ENCODE measurements at regions not wholly inside any gene's neighbourhood (a gene's known extent, or its start where the extent isn't known, plus 50 kb on each side); places are given as distances from the start of the nearest gene placed in this dataset.

GRCh38 chr13:104414771-104415170 is 1348.6 kb upstream of the SLC10A2 start:
- Histone ChIP-seq H3K14ac (ENCODE audit: insufficient read length) (no peak overlapping the region), H2BK12ac (ENCODE audit: low read depth, low read length) (no peak overlapping the region), H2BK15ac (ENCODE audit: low read length) (no peak overlapping the region), H3K23ac (ENCODE audit: insufficient read length) (no peak overlapping the region), H4K8ac (ENCODE audit: extremely low read depth, insufficient read depth, low read length) (no peak overlapping the region), H3K4me3 (ENCODE audit: extremely low read depth in 1 of 4, insufficient read depth in 2 of 4, low read depth in 3 of 4, low read length in 4 of 4) (no peak overlapping the region), H3K23me2 (ENCODE audit: low read depth, low read length) (no peaks in the 10 kb centered on the region; the same call in 1 of the 2 replicates), H3K36me3 (ENCODE audit: control insufficient read depth in 2 of 4, insufficient read depth in 4 of 4, low read length in 3 of 4) (no peaks in the 10 kb centered on the region), H2AK5ac (ENCODE audit: low read depth, low read length) (no peak overlapping the region), H3K9ac (replicated peaks in 1 of 4; ENCODE audit: extremely low read depth in 1 of 4, low read depth in 3 of 4, low read length in 3 of 4) (no peak overlapping the region), H3K27me3 (replicated peaks in 1 of 4; ENCODE audit: control insufficient read depth in 3 of 4, extremely low read depth in 1 of 4, insufficient read depth in 3 of 4, low read length in 3 of 4) (no peaks in the 10 kb centered on the region), H4K20me1 (replicated peaks in 1 of 2; ENCODE audit: control insufficient read depth in 1 of 2, insufficient read depth in 2 of 2, low read length in 2 of 2) (no peaks in the 10 kb centered on the region), H3K4ac (replicated peaks; ENCODE audit: insufficient read length, low read depth, low read length) (no peak overlapping the region), H2AFZ (ENCODE audit: low read length) (0 out of 2 replicates have a peak overlapping the region, but pooled peaks have one; percentile 5), H3K18ac (ENCODE audit: extremely low read depth, low read length) (no peak overlapping the region), H3K4me1 (replicated peaks in 1 of 4; ENCODE audit: control insufficient read depth in 3 of 4, insufficient read depth in 4 of 4, low read length in 3 of 4) (no peaks in the 10 kb centered on the region), H2BK5ac (ENCODE audit: low read depth, low read length) (no peak overlapping the region), H3K9me3 (ENCODE audit: insufficient read depth in 2 of 2, low read depth in 1 of 2, low read length in 1 of 2) (no peaks in the 10 kb centered on the region), H3K56ac (replicated peaks; ENCODE audit: insufficient read length, low read depth, low read length) (no peak overlapping the region), H3K27ac (ENCODE audit: low read depth, low read length) (no peak overlapping the region), H2BK120ac (replicated peaks; ENCODE audit: low read depth, low read length) (no peak overlapping the region), H3K79me1 (ENCODE audit: low read depth, low read length) (no peaks in the 10 kb centered on the region), H4K91ac (replicated peaks; ENCODE audit: insufficient read length, low read length) (no peak overlapping the region), H4K5ac (ENCODE audit: insufficient read length, low read depth, low read length) (no peak overlapping the region), H3K4me2 (ENCODE audit: insufficient read depth in 1 of 2, low read depth in 2 of 2, low read length in 2 of 2) (no peak overlapping the region), H2BK20ac (ENCODE audit: low read length) (no peak overlapping the region), H3K79me2 (ENCODE audit: control insufficient read depth in 1 of 2, insufficient read depth in 2 of 2, low read length in 2 of 2) (no peaks in the 10 kb centered on the region)
- DNase-seq (ENCODE audit: low read depth in 1 of 2, low spot score in 2 of 2) = no peak
- CTCF ChIA-PET (ENCODE audit: partially characterized antibody) = no interaction called here
- POLR2A ChIA-PET (ENCODE audit: partially characterized antibody) = no interaction called here
- 92% methylated on average over 4 of the region's 4 CpGs; no CpG with 5 or more reads in 1 of the 2 experiments for WGBS, 2 experiments (ENCODE audit: extremely low coverage in 1 of 2, insufficient coverage in 1 of 2, insufficient read length in 1 of 2, insufficient replicate concordance in 2 of 2, low coverage in 1 of 2, low lambda C conversion rate in 2 of 2, missing lambda C conversion rate in 1 of 2)
- TF ChIP-seq TEAD4 (IDR thresholded peaks at IDR 0.05; ENCODE audit: low read depth, low read length) (no peak), SAP30 (IDR thresholded peaks at IDR 0.05; ENCODE audit: insufficient read depth, insufficient replicate concordance, low read length) (no peak), BRCA1 (IDR thresholded peaks at IDR 0.05; ENCODE audit: low read depth, low read length) (no peak), NRF1 (IDR thresholded peaks at IDR 0.05; ENCODE audit: low read depth, low read length) (no peak), YY1 (IDR thresholded peaks at IDR 0.05; ENCODE audit: low read depth, low read length) (no peak), SIN3A (conservative IDR thresholded peaks at IDR 0.05 in 1 of 2, IDR thresholded peaks at IDR 0.05 in 1 of 2; ENCODE audit: low read depth in 1 of 2, low read length in 2 of 2) (no peak), POLR2AphosphoS5 (IDR thresholded peaks at IDR 0.05; ENCODE audit: low read depth, low read length) (no peak), CEBPB (IDR thresholded peaks at IDR 0.05; ENCODE audit: low read depth, low read length) (no peak), TAF1 (IDR thresholded peaks at IDR 0.05; ENCODE audit: low read depth, low read length) (no peak), POU5F1 (IDR thresholded peaks at IDR 0.05; ENCODE audit: low read depth, low read length) (no peak), ATF3 (IDR thresholded peaks at IDR 0.05; ENCODE audit: insufficient read depth, low read depth, low read length) (no peak), EGR1 (IDR thresholded peaks at IDR 0.05; ENCODE audit: borderline replicate concordance, low read depth, low read length) (no peak), RNF2 (IDR thresholded peaks at IDR 0.05; ENCODE audit: borderline replicate concordance, low read depth, low read length, missing control alignments, poor library complexity, severe bottlenecking) (no peak), RXRA (IDR thresholded peaks at IDR 0.05; ENCODE audit: insufficient read depth, low read depth, low read length) (no peak)
- FAIRE-seq = no peak
